ENCODE measurements at regions not wholly inside any gene's neighbourhood (a gene's known extent, or its start where the extent isn't known, plus 50 kb on each side); places are given as distances from the start of the nearest gene placed in this dataset.

- no peak for TF ChIP-seq CTCF (IDR thresholded peaks at IDR 0.05)
- no peak overlapping the region for H3K4me2 ChIP-seq (ENCODE audit: low read length)
- no peaks in the 10 kb centered on the region for H3K36me3 ChIP-seq (ENCODE audit: control insufficient read depth, insufficient read depth, low read length)
- peaks cover 3% of the 10 kb centered on the region for H3K4me1 ChIP-seq
- no peak overlapping the region for H2AFZ ChIP-seq
- H3K27me3 ChIP-seq (ENCODE audit: control insufficient read depth, insufficient read depth, low read length), result no peaks in the 10 kb centered on the region
- H3K27ac ChIP-seq, result no peak overlapping the region
- H3K9me3 ChIP-seq (ENCODE audit: control insufficient read depth, low read length), result no peaks in the 10 kb centered on the region
- H3K9ac ChIP-seq, result no peak overlapping the region
- H3K4me3 ChIP-seq (ENCODE audit: low read depth, low read length), result no peak overlapping the region
- H3K79me2 ChIP-seq, result no peaks in the 10 kb centered on the region
Observed at GRCh38 chr9:75636427-75637045, 253.9 kb upstream of the PCSK5 start.

- no peak overlapping the region for H3K4me2 ChIP-seq (ENCODE audit: low read length)
- no peak for TF ChIP-seq CTCF (IDR thresholded peaks at IDR 0.05)
- no peak overlapping the region for H3K27ac ChIP-seq
- H3K36me3 ChIP-seq (ENCODE audit: control insufficient read depth, insufficient read depth, low read length), result no peaks in the 10 kb centered on the region
- no peak overlapping the region for H2AFZ ChIP-seq
- peaks cover 10% of the 10 kb centered on the region for H3K4me1 ChIP-seq
- no peak overlapping the region for H3K4me3 ChIP-seq (ENCODE audit: low read depth, low read length)
- no peaks in the 10 kb centered on the region for H3K9me3 ChIP-seq (ENCODE audit: control insufficient read depth, low read length)
- no peaks in the 10 kb centered on the region for H3K27me3 ChIP-seq (ENCODE audit: control insufficient read depth, insufficient read depth, low read length)
- no peaks in the 10 kb centered on the region for H3K79me2 ChIP-seq
- H3K9ac ChIP-seq, result no peak overlapping the region
Observed at GRCh38 chr9:75639971-75640610, 250.4 kb upstream of the PCSK5 start.

- no peak for TF ChIP-seq CTCF (IDR thresholded peaks at IDR 0.05)
- no peak overlapping the region for H3K4me3 ChIP-seq (ENCODE audit: low read depth, low read length)
- no peak overlapping the region for H3K9ac ChIP-seq
- H3K27me3 ChIP-seq (ENCODE audit: control insufficient read depth, insufficient read depth, low read length), result no peaks in the 10 kb centered on the region
- H2AFZ ChIP-seq, result no peak overlapping the region
- no peaks in the 10 kb centered on the region for H3K36me3 ChIP-seq (ENCODE audit: control insufficient read depth, insufficient read depth, low read length)
- H3K4me2 ChIP-seq (ENCODE audit: low read length), result no peak overlapping the region
- peaks cover 8% of the 10 kb centered on the region for H3K4me1 ChIP-seq
- no peak overlapping the region for H3K27ac ChIP-seq
- no peaks in the 10 kb centered on the region for H3K79me2 ChIP-seq
- no peaks in the 10 kb centered on the region for H3K9me3 ChIP-seq (ENCODE audit: control insufficient read depth, low read length)
Observed at GRCh38 chr9:75642522-75642921, 248.0 kb upstream of the PCSK5 start.

GRCh38 chr9:75644649-75645048, 245.8 kb upstream of the PCSK5 start:
- H3K9me3 ChIP-seq (ENCODE audit: control insufficient read depth, low read length), result no peaks in the 10 kb centered on the region
- no peaks in the 10 kb centered on the region for H3K27me3 ChIP-seq (ENCODE audit: control insufficient read depth, insufficient read depth, low read length)
- H3K27ac ChIP-seq, result peak overlapping the region; percentile 42
- H3K4me3 ChIP-seq (ENCODE audit: low read depth, low read length), result no peak overlapping the region
- H2AFZ ChIP-seq, result peak overlapping the region; percentile 53
- peaks cover 8% of the 10 kb centered on the region for H3K4me1 ChIP-seq
- no peak overlapping the region for H3K9ac ChIP-seq
- no peak overlapping the region for H3K4me2 ChIP-seq (ENCODE audit: low read length)
- H3K36me3 ChIP-seq (ENCODE audit: control insufficient read depth, insufficient read depth, low read length), result no peaks in the 10 kb centered on the region
- H3K79me2 ChIP-seq, result no peaks in the 10 kb centered on the region
- TF ChIP-seq CTCF (IDR thresholded peaks at IDR 0.05), result no peak

- H3K9ac ChIP-seq, result no peak overlapping the region
- no peaks in the 10 kb centered on the region for H3K9me3 ChIP-seq (ENCODE audit: control insufficient read depth, low read length)
- no peaks in the 10 kb centered on the region for H3K79me2 ChIP-seq
- no peak for TF ChIP-seq CTCF (IDR thresholded peaks at IDR 0.05)
- H2AFZ ChIP-seq, result no peak overlapping the region
- H3K4me3 ChIP-seq (ENCODE audit: low read depth, low read length), result no peak overlapping the region
- H3K27me3 ChIP-seq (ENCODE audit: control insufficient read depth, insufficient read depth, low read length), result no peaks in the 10 kb centered on the region
- H3K27ac ChIP-seq, result no peak overlapping the region
- no peaks in the 10 kb centered on the region for H3K36me3 ChIP-seq (ENCODE audit: control insufficient read depth, insufficient read depth, low read length)
- H3K4me2 ChIP-seq (ENCODE audit: low read length), result no peak overlapping the region
- peaks cover 8% of the 10 kb centered on the region for H3K4me1 ChIP-seq
Observed at GRCh38 chr9:75648034-75648433, 242.4 kb upstream of the PCSK5 start.
